ENCODE measurements at regions not wholly inside any gene's neighbourhood (a gene's known extent, or its start where the extent isn't known, plus 50 kb on each side); places are given as distances from the start of the nearest gene placed in this dataset.

- H3K27ac Mint-ChIP-seq = no peak overlapping the region
- DNase-seq (no peak), ATAC-seq (no peak)
- no peaks in the 10 kb centered on the region for H3K9me3 Mint-ChIP-seq
- no peaks in the 10 kb centered on the region for H3K4me1 Mint-ChIP-seq
- no peak overlapping the region for H3K4me3 Mint-ChIP-seq
- no peaks in the 10 kb centered on the region for H3K36me3 Mint-ChIP-seq (ENCODE audit: low read depth)
- H3K27me3 Mint-ChIP-seq = peaks cover 2% of the 10 kb centered on the region
Measured at GRCh38 chr18:77870894-77871293, 621.2 kb downstream of the GALR1 start.

GRCh38 chr18:77872166-77872565 lies 622.5 kb downstream of the GALR1 start:
- ATAC-seq (no peak), DNase-seq (no peak)
- no peaks in the 10 kb centered on the region for H3K9me3 Mint-ChIP-seq
- no peaks in the 10 kb centered on the region for H3K4me1 Mint-ChIP-seq
- H3K4me3 Mint-ChIP-seq = no peak overlapping the region
- H3K27me3 Mint-ChIP-seq = peaks cover 2% of the 10 kb centered on the region
- H3K27ac Mint-ChIP-seq = no peak overlapping the region
- no peaks in the 10 kb centered on the region for H3K36me3 Mint-ChIP-seq (ENCODE audit: low read depth)

- H3K4me1 Mint-ChIP-seq = no peaks in the 10 kb centered on the region
- no peaks in the 10 kb centered on the region for H3K9me3 Mint-ChIP-seq
- H3K4me3 Mint-ChIP-seq = no peak overlapping the region
- no peaks in the 10 kb centered on the region for H3K36me3 Mint-ChIP-seq (ENCODE audit: low read depth)
- ATAC-seq (no peak), DNase-seq (no peak)
- no peak overlapping the region for H3K27ac Mint-ChIP-seq
- H3K27me3 Mint-ChIP-seq = peaks cover 3% of the 10 kb centered on the region
Measured at GRCh38 chr18:77876319-77876865, 626.7 kb downstream of the GALR1 start.

GRCh38 chr18:77879829-77880228 lies 630.2 kb downstream of the GALR1 start:
- ATAC-seq (no peak), DNase-seq (no peak)
- no peak overlapping the region for H3K4me3 Mint-ChIP-seq
- no peaks in the 10 kb centered on the region for H3K4me1 Mint-ChIP-seq
- H3K27me3 Mint-ChIP-seq = peaks cover 6% of the 10 kb centered on the region
- H3K36me3 Mint-ChIP-seq (ENCODE audit: low read depth) = no peaks in the 10 kb centered on the region
- H3K9me3 Mint-ChIP-seq = no peaks in the 10 kb centered on the region
- H3K27ac Mint-ChIP-seq = no peak overlapping the region

- DNase-seq (no peak), ATAC-seq (no peak)
- Mint-ChIP-seq H3K9me3 (no peaks in the 10 kb centered on the region), H3K4me3 (no peak overlapping the region), H3K27ac (no peak overlapping the region), H3K4me1 (no peaks in the 10 kb centered on the region), H3K36me3 (ENCODE audit: low read depth) (no peaks in the 10 kb centered on the region), H3K27me3 (peaks cover 14% of the 10 kb centered on the region)
Measured at GRCh38 chr18:77884454-77884853, 634.8 kb downstream of the GALR1 start.

- DNase-seq = no peak
- H3K27me3 Mint-ChIP-seq = peaks cover 19% of the 10 kb centered on the region
- ATAC-seq = no peak
- H3K4me3 Mint-ChIP-seq = no peak overlapping the region
- no peaks in the 10 kb centered on the region for H3K36me3 Mint-ChIP-seq (ENCODE audit: low read depth)
- no peak overlapping the region for H3K27ac Mint-ChIP-seq
- H3K9me3 Mint-ChIP-seq = no peaks in the 10 kb centered on the region
- H3K4me1 Mint-ChIP-seq = no peaks in the 10 kb centered on the region
Measured at GRCh38 chr18:77894060-77894459, 644.4 kb downstream of the GALR1 start.

- peaks cover 23% of the 10 kb centered on the region for H3K27me3 Mint-ChIP-seq
- H3K4me1 Mint-ChIP-seq = peaks cover 3% of the 10 kb centered on the region
Measured at GRCh38 chr18:77895250-77895649, 645.6 kb downstream of the GALR1 start.

GRCh38 chr18:77896586-77897252 lies 647.1 kb downstream of the GALR1 start:
- H3K27me3 Mint-ChIP-seq = peaks cover 23% of the 10 kb centered on the region
- no peaks in the 10 kb centered on the region for H3K36me3 Mint-ChIP-seq (ENCODE audit: low read depth)
- ATAC-seq (no peak), DNase-seq (no peak)
- peaks cover 3% of the 10 kb centered on the region for H3K4me1 Mint-ChIP-seq
- H3K9me3 Mint-ChIP-seq = no peaks in the 10 kb centered on the region
- H3K4me3 Mint-ChIP-seq = no peak overlapping the region
- no peak overlapping the region for H3K27ac Mint-ChIP-seq

More at GRCh38 chr18:77895250-77895649, 645.6 kb downstream of the GALR1 start:
- H3K27ac Mint-ChIP-seq = no peak overlapping the region
- no peak for DNase-seq
- no peaks in the 10 kb centered on the region for H3K9me3 Mint-ChIP-seq
- no peak overlapping the region for H3K4me3 Mint-ChIP-seq
- no peak for ATAC-seq
- H3K36me3 Mint-ChIP-seq (ENCODE audit: low read depth) = no peaks in the 10 kb centered on the region

- Mint-ChIP-seq H3K27me3 (peaks cover 23% of the 10 kb centered on the region), H3K4me3 (no peak overlapping the region), H3K36me3 (ENCODE audit: low read depth) (no peaks in the 10 kb centered on the region), H3K9me3 (no peaks in the 10 kb centered on the region), H3K27ac (no peak overlapping the region), H3K4me1 (peaks cover 3% of the 10 kb centered on the region)
- ATAC-seq (no peak), DNase-seq (no peak)
Measured at GRCh38 chr18:77897606-77898005, 648.0 kb downstream of the GALR1 start.

- Mint-ChIP-seq H3K27ac (no peak overlapping the region), H3K4me1 (peaks cover 3% of the 10 kb centered on the region), H3K36me3 (ENCODE audit: low read depth) (no peaks in the 10 kb centered on the region), H3K9me3 (no peaks in the 10 kb centered on the region), H3K27me3 (peaks cover 20% of the 10 kb centered on the region), H3K4me3 (peak overlapping the region; percentile 32)
- ATAC-seq (peak; percentile 96), DNase-seq (peak; percentile 60)
Measured at GRCh38 chr18:77899972-77900754, 650.5 kb downstream of the GALR1 start.

GRCh38 chr18:77905011-77905410 lies 655.4 kb downstream of the GALR1 start:
- Mint-ChIP-seq H3K27ac (no peak overlapping the region), H3K27me3 (peaks cover 2% of the 10 kb centered on the region), H3K4me3 (no peak overlapping the region), H3K36me3 (ENCODE audit: low read depth) (no peaks in the 10 kb centered on the region), H3K4me1 (no peaks in the 10 kb centered on the region), H3K9me3 (no peaks in the 10 kb centered on the region)
- DNase-seq (no peak), ATAC-seq (no peak)

- ATAC-seq = no peak
- Mint-ChIP-seq H3K27me3 (peaks cover 2% of the 10 kb centered on the region), H3K27ac (no peak overlapping the region), H3K36me3 (ENCODE audit: low read depth) (no peaks in the 10 kb centered on the region), H3K9me3 (no peaks in the 10 kb centered on the region), H3K4me3 (no peak overlapping the region), H3K4me1 (no peaks in the 10 kb centered on the region)
- DNase-seq = no peak
Measured at GRCh38 chr18:77905449-77906055, 655.9 kb downstream of the GALR1 start.

GRCh38 chr18:77906103-77906892 lies 656.6 kb downstream of the GALR1 start:
- no peaks in the 10 kb centered on the region for H3K4me1 Mint-ChIP-seq
- H3K4me3 Mint-ChIP-seq = no peak overlapping the region
- H3K36me3 Mint-ChIP-seq (ENCODE audit: low read depth) = no peaks in the 10 kb centered on the region
- ATAC-seq (no peak), DNase-seq (no peak)
- no peak overlapping the region for H3K27ac Mint-ChIP-seq
- H3K9me3 Mint-ChIP-seq = no peaks in the 10 kb centered on the region
- H3K27me3 Mint-ChIP-seq = peaks cover 2% of the 10 kb centered on the region

GRCh38 chr18:77910347-77910746 lies 660.7 kb downstream of the GALR1 start:
- Mint-ChIP-seq H3K27me3 (no peaks in the 10 kb centered on the region), H3K9me3 (no peaks in the 10 kb centered on the region), H3K36me3 (ENCODE audit: low read depth) (no peaks in the 10 kb centered on the region), H3K27ac (no peak overlapping the region), H3K4me3 (no peak overlapping the region), H3K4me1 (no peaks in the 10 kb centered on the region)
- ATAC-seq (no peak), DNase-seq (no peak)
